Calu3 (cell line): ENCODE measurements at regions not wholly inside any gene's neighbourhood (a gene's known extent, or its start where the extent isn't known, plus 50 kb on each side); places are given as distances from the start of the nearest gene placed in this dataset.
"Not testable (repeated sequence)": the region's sequence is repeated elsewhere in the genome, so short reads cannot be mapped to it uniquely, and the experiment has no call there.

Source experiments
- BruUV-seq: library from RNA; stranded (reverse); fragments of 400-500 nt; replicated peaks from 2 replicates; lab custom pipeline; 2021; lab: Mats Ljungman, UMichigan
- CTCF ChIA-PET: fragments of 300-600 bp; sonication (Branson Sonifier 250); formaldehyde crosslinking; loops from one replicate; lab custom pipeline; 2022; ENCODE audit warnings: antibody characterized with exemption; lab: Charles Lee
- DNase-seq: peaks from one replicate; pipeline ENCODE4 v3.0.0; 2022
- H3K27ac Mint-ChIP-seq: one replicate; pipeline ENCODE4 v1.8.0; 2022; ENCODE audit warnings: mixed read lengths; ENCODE audit not compliant: unreplicated experiment
- H3K27me3 Mint-ChIP-seq: one replicate; pipeline ENCODE4 v1.8.0; 2022; ENCODE audit warnings: mixed read lengths; ENCODE audit not compliant: unreplicated experiment
- H3K36me3 Mint-ChIP-seq: one replicate; pipeline ENCODE4 v1.8.0; 2022; ENCODE audit warnings: mild to moderate bottlenecking, moderate library complexity, mixed read lengths; ENCODE audit not compliant: insufficient read depth, unreplicated experiment
- H3K4me1 Mint-ChIP-seq: one replicate; pipeline ENCODE4 v1.8.0; 2022; ENCODE audit warnings: mild to moderate bottlenecking, low read depth, mixed read lengths; ENCODE audit not compliant: unreplicated experiment
- H3K4me3 Mint-ChIP-seq: one replicate; pipeline ENCODE4 v1.8.0; 2022; ENCODE audit warnings: mild to moderate bottlenecking, low read depth, moderate library complexity, mixed read lengths; ENCODE audit not compliant: unreplicated experiment
- H3K9me3 Mint-ChIP-seq: one replicate; pipeline ENCODE4 v1.8.0; 2022; ENCODE audit warnings: low read depth, mixed read lengths; ENCODE audit not compliant: unreplicated experiment
- intact Hi-C: fragments of 100-400 bp; cut with micrococcal nuclease; formaldehyde crosslinking; loops from one replicate; pipeline ENCODE4 v1.10.0; 2022; ENCODE audit not compliant: unreplicated experiment
- TF ChIP-seq, protein P1 (sequence below): fragments of 200-600 bp; IDR thresholded peaks from one replicate; pipeline ENCODE4 v1.8.0; 2022; ENCODE audit warnings: antibody characterized with exemption; ENCODE audit not compliant: unreplicated experiment

DNA sequence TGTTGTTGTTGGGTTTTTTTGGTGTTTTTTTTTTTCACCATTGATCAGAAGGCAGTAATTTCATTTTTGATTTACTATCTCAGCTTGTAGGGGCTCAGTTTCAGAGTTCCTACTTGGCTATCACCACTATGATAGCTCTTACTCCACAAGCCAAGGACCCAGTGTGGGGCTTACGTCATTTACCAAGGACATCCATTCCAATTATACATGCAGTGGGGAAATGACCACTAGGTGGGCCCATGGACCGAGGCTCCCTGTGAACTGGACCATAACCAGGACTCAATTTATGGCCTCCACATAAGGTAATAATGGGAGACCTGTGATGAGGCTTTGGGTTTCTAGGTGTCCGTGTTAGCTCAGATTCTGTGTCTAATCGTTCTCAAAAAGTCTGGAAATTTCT, 67.5 kb upstream of the CACNA1D start:
- intact Hi-C loops, result no loop called here
- peaks cover 16% of the 10 kb centered on the region for H3K27me3 Mint-ChIP-seq
- no peaks in the 10 kb centered on the region for H3K4me1 Mint-ChIP-seq
- no peaks in the 10 kb centered on the region for H3K36me3 Mint-ChIP-seq
- peak; percentile 15 for DNase-seq
- H3K27ac Mint-ChIP-seq, result no peak overlapping the region
- no peaks in the 10 kb centered on the region for H3K9me3 Mint-ChIP-seq
- TF ChIP-seq, protein P1, sequence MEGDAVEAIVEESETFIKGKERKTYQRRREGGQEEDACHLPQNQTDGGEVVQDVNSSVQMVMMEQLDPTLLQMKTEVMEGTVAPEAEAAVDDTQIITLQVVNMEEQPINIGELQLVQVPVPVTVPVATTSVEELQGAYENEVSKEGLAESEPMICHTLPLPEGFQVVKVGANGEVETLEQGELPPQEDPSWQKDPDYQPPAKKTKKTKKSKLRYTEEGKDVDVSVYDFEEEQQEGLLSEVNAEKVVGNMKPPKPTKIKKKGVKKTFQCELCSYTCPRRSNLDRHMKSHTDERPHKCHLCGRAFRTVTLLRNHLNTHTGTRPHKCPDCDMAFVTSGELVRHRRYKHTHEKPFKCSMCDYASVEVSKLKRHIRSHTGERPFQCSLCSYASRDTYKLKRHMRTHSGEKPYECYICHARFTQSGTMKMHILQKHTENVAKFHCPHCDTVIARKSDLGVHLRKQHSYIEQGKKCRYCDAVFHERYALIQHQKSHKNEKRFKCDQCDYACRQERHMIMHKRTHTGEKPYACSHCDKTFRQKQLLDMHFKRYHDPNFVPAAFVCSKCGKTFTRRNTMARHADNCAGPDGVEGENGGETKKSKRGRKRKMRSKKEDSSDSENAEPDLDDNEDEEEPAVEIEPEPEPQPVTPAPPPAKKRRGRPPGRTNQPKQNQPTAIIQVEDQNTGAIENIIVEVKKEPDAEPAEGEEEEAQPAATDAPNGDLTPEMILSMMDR, result no peak
- H3K4me3 Mint-ChIP-seq, result no peak overlapping the region
- CTCF ChIA-PET, result interaction anchor here (1.1 kb wide), 1 partner anchor 67 kb away, joined by 4 read pairs; the partner anchor contains the start of gene CACNA1D
- no TSS peak for BruUV-seq

- H3K36me3 Mint-ChIP-seq, result no peaks in the 10 kb centered on the region
- no peak overlapping the region for H3K4me3 Mint-ChIP-seq
- no peaks in the 10 kb centered on the region for H3K27me3 Mint-ChIP-seq
- CTCF ChIA-PET, result interaction anchor here (0.7 kb wide), 1 partner anchor 104 kb away, joined by 4 read pairs; no protein-coding TSS in a partner anchor
- no peak for DNase-seq
- intact Hi-C loops, result no loop called here
- H3K4me1 Mint-ChIP-seq, result no peaks in the 10 kb centered on the region
- no peak overlapping the region for H3K27ac Mint-ChIP-seq
- no peaks in the 10 kb centered on the region for H3K9me3 Mint-ChIP-seq
- TF ChIP-seq, protein P1, result no peak
- BruUV-seq, result no TSS peak
Observed at GRCh38 chr3:53436828-53437227, 57.6 kb upstream of the CACNA1D start.

DNA sequence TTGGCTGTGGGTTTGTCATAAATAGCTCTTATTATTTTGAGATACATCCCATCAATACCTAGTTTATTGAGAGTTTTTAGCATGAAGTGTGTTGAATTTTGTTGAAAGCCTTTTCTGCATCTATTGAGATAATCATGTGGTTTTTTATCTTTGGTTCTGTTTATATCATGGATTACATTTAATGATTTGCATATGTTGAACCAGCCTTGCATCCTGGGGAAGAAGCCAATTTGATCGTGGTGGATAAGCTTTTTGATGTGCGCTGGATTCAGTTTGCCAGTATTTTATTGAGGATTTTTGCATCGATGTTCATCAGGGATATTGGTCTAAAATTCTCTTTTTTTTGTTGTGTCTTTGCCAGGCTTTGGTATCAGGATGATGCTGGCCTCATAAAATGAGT, 51.5 kb upstream of the CACNA1D start:
- CTCF ChIA-PET, intact Hi-C loops, H3K4me3 Mint-ChIP-seq, BruUV-seq, DNase-seq, H3K4me1 Mint-ChIP-seq, H3K9me3 Mint-ChIP-seq, H3K36me3 Mint-ChIP-seq, H3K27ac Mint-ChIP-seq: not testable (repeated sequence)
- peaks cover 32% of the 10 kb centered on the region for H3K27me3 Mint-ChIP-seq
